PC-3 (cell line): ENCODE measurements at regions not wholly inside any gene's neighbourhood (a gene's known extent, or its start where the extent isn't known, plus 50 kb on each side); places are given as distances from the start of the nearest gene placed in this dataset.

Experiments
- ATAC-seq: fragments of 200-7000 bp; cut with Tn5 transposase; 2 replicates; pipeline ENCODE4 v1.9.1; 2020; ENCODE audit warnings: mild to moderate bottlenecking, moderate library complexity
- BruUV-seq: library from RNA; stranded (reverse); fragments of 400-500 nt; replicated peaks from 2 replicates; lab custom pipeline; 2021; lab: Mats Ljungman, UMichigan
- CTCF ChIA-PET: fragments of 300-600 bp; sonication (Branson Sonifier 250); formaldehyde crosslinking; loops from one replicate; lab custom pipeline; 2022; ENCODE audit warnings: antibody characterized with exemption; lab: Charles Lee
- POLR2A ChIA-PET: fragments of 300-600 bp; sonication (Branson Sonifier 250); formaldehyde crosslinking; loops from one replicate; lab custom pipeline; 2022; ENCODE audit warnings: antibody characterized with exemption; ENCODE audit not compliant: unreplicated experiment; lab: Charles Lee
- DNase-seq: peaks from one replicate; pipeline ENCODE4 v3.0.0-alpha.2; 2015
- H2AFZ ChIP-seq: fragments of 300-600 bp; sonication (generic); 2 replicates; pipeline ENCODE4 v1.6.0; 2016; ENCODE audit warnings: antibody characterized with exemption, low read length
- H3F3A ChIP-seq: fragments of 300-600 bp; sonication (generic); one replicate; pipeline ENCODE4 v1.6.0; 2017; ENCODE audit warnings: antibody characterized with exemption, low read length, control low read depth, mild to moderate bottlenecking; ENCODE audit not compliant: unreplicated experiment
- H3K27ac ChIP-seq: fragments of 300-600 bp; sonication (generic); 2 replicates; pipeline ENCODE4 v1.5.1; 2016; ENCODE audit warnings: mild to moderate bottlenecking, low read length
- H3K27me3 ChIP-seq: fragments of 300-600 bp; sonication (generic); 2 replicates; pipeline ENCODE4 v1.6.1; 2016; ENCODE audit warnings: low read length, mixed read lengths
- H3K36me3 ChIP-seq: fragments of 300-600 bp; sonication (generic); 2 replicates; pipeline ENCODE4 v1.6.1; 2016; ENCODE audit warnings: low read depth, mixed run types, low read length, mixed read lengths
- H3K4me1 ChIP-seq: fragments of 300-600 bp; sonication (generic); 2 replicates; pipeline ENCODE4 v1.5.1; 2016; ENCODE audit warnings: low read length; ENCODE audit not compliant: insufficient read depth
- H3K4me2 ChIP-seq: fragments of 300-600 bp; sonication (generic); 2 replicates; pipeline ENCODE4 v1.6.0; 2016; ENCODE audit warnings: low read length
- H3K4me3 ChIP-seq: fragments of 300-600 bp; sonication (generic); 2 replicates; pipeline ENCODE4 v1.5.1; 2016; ENCODE audit warnings: mild to moderate bottlenecking, low read length, mixed read lengths
- H3K79me2 ChIP-seq: fragments of 300-600 bp; sonication (generic); 2 replicates; pipeline ENCODE4 v1.6.1; 2017; ENCODE audit warnings: low read length, mixed read lengths
- H3K9ac ChIP-seq: fragments of 300-600 bp; sonication (generic); 2 replicates; pipeline ENCODE4 v1.6.0; 2016; ENCODE audit warnings: mild to moderate bottlenecking, low read length
- H3K9me2 ChIP-seq: fragments of 300-600 bp; sonication (generic); replicated peaks from 2 replicates; pipeline ENCODE4 v1.6.1; 2016; ENCODE audit warnings: mixed run types, low read length, mixed read lengths
- H3K9me3 ChIP-seq: fragments of 300-600 bp; sonication (generic); 2 replicates; pipeline ENCODE4 v1.6.1; 2016; ENCODE audit warnings: low read length, mixed read lengths
- H4K20me1 ChIP-seq: fragments of 300-600 bp; sonication (generic); 2 replicates; pipeline ENCODE4 v1.6.1; 2016; ENCODE audit warnings: low read length, mixed read lengths
- CTCF ChIP-seq: fragments of 300-600 bp; sonication (generic); conservative IDR thresholded peaks from 2 replicates; pipeline ENCODE4 v1.5.1; 2017; ENCODE audit warnings: antibody characterized with exemption, low read depth, mild to moderate bottlenecking, low read length
- EZH2 ChIP-seq: fragments of 300-600 bp; sonication (generic); IDR thresholded peaks from one replicate; pipeline ENCODE4 v1.6.1; 2017; ENCODE audit warnings: antibody characterized with exemption, mild to moderate bottlenecking, low read length; ENCODE audit not compliant: unreplicated experiment
- EZH2phosphoT487 ChIP-seq: fragments of 300-600 bp; sonication (generic); IDR thresholded peaks from 2 replicates; pipeline ENCODE4 v1.6.1; 2018; ENCODE audit warnings: mild to moderate bottlenecking, antibody characterized with exemption, low read length, borderline replicate concordance
- intact Hi-C: fragments of 100-400 bp; cut with micrococcal nuclease; formaldehyde crosslinking; loops from 2 replicates; pipeline ENCODE4 v1.9.0; 2023

- Histone ChIP-seq H3K9ac (no peak overlapping the region), H3K4me2 (no peak overlapping the region), H3K9me2 (no peaks in the 10 kb centered on the region), H4K20me1 (no peaks in the 10 kb centered on the region), H3F3A (no peaks in the 10 kb centered on the region), H3K36me3 (no peaks in the 10 kb centered on the region), H3K79me2 (no peaks in the 10 kb centered on the region), H3K4me1 (no peaks in the 10 kb centered on the region), H3K27ac (no peak overlapping the region), H3K27me3 (no peaks in the 10 kb centered on the region), H2AFZ (no peak overlapping the region), H3K4me3 (no peak overlapping the region), H3K9me3 (no peaks in the 10 kb centered on the region)
- DNase-seq (no peak), ATAC-seq (no peak)
- intact Hi-C loops: no loop called here
- BruUV-seq: no TSS peak
- TF ChIP-seq EZH2phosphoT487: no peak
- TF ChIP-seq CTCF: no peak
- TF ChIP-seq EZH2: no peak
- ChIA-PET CTCF (no interaction called here), POLR2A (no interaction called here)
Measured at GRCh38 chr6:141133836-141134235, 998.9 kb upstream of the GJE1 start.

GRCh38 chr6:141133346-141133745, 999.4 kb upstream of the GJE1 start:
- TF ChIP-seq CTCF: no peak
- no peak for TF ChIP-seq EZH2phosphoT487
- no peak for TF ChIP-seq EZH2
- no peaks in the 10 kb centered on the region for H3K79me2 ChIP-seq
- H3F3A ChIP-seq: no peaks in the 10 kb centered on the region
- no peaks in the 10 kb centered on the region for H4K20me1 ChIP-seq
- BruUV-seq: no TSS peak
- H3K4me2 ChIP-seq: no peak overlapping the region
- no peaks in the 10 kb centered on the region for H3K9me3 ChIP-seq
- H3K36me3 ChIP-seq: no peaks in the 10 kb centered on the region
- H3K27me3 ChIP-seq: no peaks in the 10 kb centered on the region
- H3K4me3 ChIP-seq: no peak overlapping the region
- no peak overlapping the region for H3K27ac ChIP-seq
- no peak for ATAC-seq
- H3K9me2 ChIP-seq: no peaks in the 10 kb centered on the region
- intact Hi-C loops: no loop called here
- ChIA-PET CTCF (no interaction called here), POLR2A (no interaction called here)
- H2AFZ ChIP-seq: no peak overlapping the region
- no peaks in the 10 kb centered on the region for H3K4me1 ChIP-seq
- no peak for DNase-seq
- H3K9ac ChIP-seq: no peak overlapping the region

DNA sequence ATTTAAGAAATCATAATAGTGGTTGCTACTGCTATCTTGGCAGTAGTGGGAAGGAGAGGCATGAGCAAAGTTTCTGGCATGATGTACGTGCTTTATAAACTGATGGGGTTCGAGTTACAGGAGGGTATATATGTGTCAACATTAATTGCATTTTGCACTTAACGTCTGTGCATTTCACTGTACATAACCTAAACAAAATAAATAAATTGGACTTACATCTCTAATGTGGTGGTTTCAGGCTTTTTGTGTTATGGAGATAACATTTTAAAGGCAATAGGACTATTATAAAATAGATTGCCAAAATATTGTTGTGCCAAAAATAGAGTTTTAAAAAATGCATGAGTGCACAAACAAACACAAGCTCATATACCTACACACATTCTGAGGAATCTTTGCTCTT, 1001.1 kb upstream of the GJE1 start:
- no TSS peak for BruUV-seq
- Histone ChIP-seq H4K20me1 (no peaks in the 10 kb centered on the region), H3K36me3 (no peaks in the 10 kb centered on the region), H3K4me2 (no peak overlapping the region), H2AFZ (no peak overlapping the region), H3K27me3 (no peaks in the 10 kb centered on the region), H3F3A (no peaks in the 10 kb centered on the region), H3K4me1 (no peaks in the 10 kb centered on the region), H3K4me3 (no peak overlapping the region), H3K9me2 (no peaks in the 10 kb centered on the region), H3K27ac (no peak overlapping the region), H3K79me2 (no peaks in the 10 kb centered on the region), H3K9me3 (no peaks in the 10 kb centered on the region), H3K9ac (no peak overlapping the region)
- no peak for DNase-seq
- no peak for ATAC-seq
- ChIA-PET POLR2A (no interaction called here), CTCF (no interaction called here)
- no peak for TF ChIP-seq CTCF
- no peak for TF ChIP-seq EZH2phosphoT487
- no peak for TF ChIP-seq EZH2
- intact Hi-C loops: no loop called here
